ENCODE measurements at regions not wholly inside any gene's neighbourhood (a gene's known extent, or its start where the extent isn't known, plus 50 kb on each side); places are given as distances from the start of the nearest gene placed in this dataset.

DNA sequence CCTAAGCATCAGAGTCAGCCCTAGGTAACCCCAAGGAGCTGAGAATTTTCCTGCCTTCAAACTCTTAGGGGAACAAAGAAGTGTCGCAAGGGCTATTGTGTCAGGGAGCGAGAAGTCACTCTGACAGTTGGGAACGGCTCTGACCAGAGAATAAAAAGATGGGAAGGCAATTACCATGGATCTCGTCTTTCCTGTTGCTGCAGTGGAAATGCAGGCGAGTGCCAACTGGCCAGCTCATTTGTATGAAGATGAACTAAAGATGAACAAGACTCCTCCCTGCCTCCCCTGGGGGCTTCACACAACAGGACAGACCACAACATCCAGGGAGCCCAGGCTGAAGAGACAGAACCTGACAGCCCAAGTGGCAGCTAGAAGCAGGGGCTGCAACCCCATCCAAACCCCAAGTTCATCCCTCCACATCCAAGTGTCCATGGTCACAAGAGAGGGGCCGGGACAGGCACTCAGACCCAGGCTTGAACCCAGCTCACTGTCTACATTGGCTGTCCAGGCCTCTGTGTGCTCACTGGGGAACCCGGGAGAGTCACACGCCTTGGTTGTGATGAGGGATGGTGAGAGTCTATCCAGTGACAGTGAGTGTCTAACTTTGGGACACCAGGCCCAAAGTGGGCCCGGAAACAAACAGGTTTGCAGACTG, 322.4 kb downstream of the BCL11B start:
- intact Hi-C loops (cut with DNase I; ENCODE audit: low total_unique reads): no loop called here
- no peaks in the 10 kb centered on the region for H3K4me1 ChIP-seq
- TF ChIP-seq POLR2AphosphoS5 (IDR thresholded peaks at IDR 0.05): no peak
- TF ChIP-seq, protein P1, sequence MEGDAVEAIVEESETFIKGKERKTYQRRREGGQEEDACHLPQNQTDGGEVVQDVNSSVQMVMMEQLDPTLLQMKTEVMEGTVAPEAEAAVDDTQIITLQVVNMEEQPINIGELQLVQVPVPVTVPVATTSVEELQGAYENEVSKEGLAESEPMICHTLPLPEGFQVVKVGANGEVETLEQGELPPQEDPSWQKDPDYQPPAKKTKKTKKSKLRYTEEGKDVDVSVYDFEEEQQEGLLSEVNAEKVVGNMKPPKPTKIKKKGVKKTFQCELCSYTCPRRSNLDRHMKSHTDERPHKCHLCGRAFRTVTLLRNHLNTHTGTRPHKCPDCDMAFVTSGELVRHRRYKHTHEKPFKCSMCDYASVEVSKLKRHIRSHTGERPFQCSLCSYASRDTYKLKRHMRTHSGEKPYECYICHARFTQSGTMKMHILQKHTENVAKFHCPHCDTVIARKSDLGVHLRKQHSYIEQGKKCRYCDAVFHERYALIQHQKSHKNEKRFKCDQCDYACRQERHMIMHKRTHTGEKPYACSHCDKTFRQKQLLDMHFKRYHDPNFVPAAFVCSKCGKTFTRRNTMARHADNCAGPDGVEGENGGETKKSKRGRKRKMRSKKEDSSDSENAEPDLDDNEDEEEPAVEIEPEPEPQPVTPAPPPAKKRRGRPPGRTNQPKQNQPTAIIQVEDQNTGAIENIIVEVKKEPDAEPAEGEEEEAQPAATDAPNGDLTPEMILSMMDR (IDR thresholded peaks at IDR 0.05): no peak
- TF ChIP-seq POLR2A (IDR thresholded peaks at IDR 0.05): no peak
- no peak for DNase-seq (ENCODE audit: low spot score in 2 of 2)
- H3K9me3 ChIP-seq: no peaks in the 10 kb centered on the region
- H3K4me3 ChIP-seq: no peak overlapping the region
- H3K27me3 ChIP-seq: no peaks in the 10 kb centered on the region
- no peaks in the 10 kb centered on the region for H3K36me3 ChIP-seq
- no peak overlapping the region for H3K27ac ChIP-seq

GRCh38 chr14:98950353-98950895, 321.6 kb downstream of the BCL11B start:
- Histone ChIP-seq H3K4me3 (no peak overlapping the region), H3K27ac (no peak overlapping the region)

DNA sequence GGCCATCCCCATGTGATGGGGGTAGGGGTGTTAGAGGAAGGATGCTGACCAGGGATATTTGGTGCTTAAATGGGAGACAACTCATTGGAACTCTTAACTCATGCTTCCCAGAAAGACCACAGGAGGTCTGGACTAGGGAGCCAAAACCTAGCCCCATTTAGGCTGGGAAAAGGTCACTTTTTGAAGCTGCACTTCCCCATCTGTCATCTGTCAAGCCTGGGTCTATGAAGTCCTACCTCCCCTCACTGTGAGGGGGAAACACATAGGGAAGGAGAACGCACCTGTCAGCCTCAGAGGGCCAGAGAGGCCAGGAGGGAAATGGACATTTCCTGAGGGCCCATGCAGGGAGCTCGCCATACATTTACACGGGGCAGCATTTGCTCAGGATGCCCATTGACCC, 321.0 kb downstream of the BCL11B start:
- intact Hi-C loops (cut with DNase I; ENCODE audit: low total_unique reads): no loop called here
- DNase-seq (ENCODE audit: low spot score in 2 of 2): no peak

More at GRCh38 chr14:98950353-98950895, 321.6 kb downstream of the BCL11B start:
- Histone ChIP-seq H3K9me3 (no peaks in the 10 kb centered on the region), H3K27me3 (no peaks in the 10 kb centered on the region), H3K36me3 (no peaks in the 10 kb centered on the region), H3K4me1 (no peaks in the 10 kb centered on the region)
- intact Hi-C loops (cut with DNase I; ENCODE audit: low total_unique reads): no loop called here
- DNase-seq (ENCODE audit: low spot score in 2 of 2): no peak
- TF ChIP-seq, protein P1 (IDR thresholded peaks at IDR 0.05): no peak
- TF ChIP-seq POLR2A (IDR thresholded peaks at IDR 0.05): no peak
- no peak for TF ChIP-seq POLR2AphosphoS5 (IDR thresholded peaks at IDR 0.05)

GRCh38 chr14:98951521-98952152, 320.4 kb downstream of the BCL11B start:
- no peaks in the 10 kb centered on the region for H3K36me3 ChIP-seq
- H3K4me3 ChIP-seq: no peak overlapping the region
- DNase-seq (ENCODE audit: low spot score in 2 of 2): no peak
- intact Hi-C loops (cut with DNase I; ENCODE audit: low total_unique reads): no loop called here
- no peaks in the 10 kb centered on the region for H3K9me3 ChIP-seq
- H3K4me1 ChIP-seq: no peaks in the 10 kb centered on the region
- H3K27ac ChIP-seq: no peak overlapping the region
- TF ChIP-seq, protein P1 (IDR thresholded peaks at IDR 0.05): no peak
- TF ChIP-seq POLR2AphosphoS5 (IDR thresholded peaks at IDR 0.05): no peak
- no peak for TF ChIP-seq POLR2A (IDR thresholded peaks at IDR 0.05)
- no peaks in the 10 kb centered on the region for H3K27me3 ChIP-seq

More for the DNA sequence above, 321.0 kb downstream of the BCL11B start:
- no peak overlapping the region for H3K27ac ChIP-seq
- H3K27me3 ChIP-seq: no peaks in the 10 kb centered on the region
- H3K36me3 ChIP-seq: no peaks in the 10 kb centered on the region
- H3K4me1 ChIP-seq: no peaks in the 10 kb centered on the region
- TF ChIP-seq POLR2A (IDR thresholded peaks at IDR 0.05): no peak
- no peak for TF ChIP-seq POLR2AphosphoS5 (IDR thresholded peaks at IDR 0.05)
- TF ChIP-seq, protein P1 (IDR thresholded peaks at IDR 0.05): no peak
- no peak overlapping the region for H3K4me3 ChIP-seq
- no peaks in the 10 kb centered on the region for H3K9me3 ChIP-seq

Data from breast epithelium (tissue), 4 donors.